ENCODE measurements at regions not wholly inside any gene's neighbourhood (a gene's known extent, or its start where the extent isn't known, plus 50 kb on each side); places are given as distances from the start of the nearest gene placed in this dataset.

DNA sequence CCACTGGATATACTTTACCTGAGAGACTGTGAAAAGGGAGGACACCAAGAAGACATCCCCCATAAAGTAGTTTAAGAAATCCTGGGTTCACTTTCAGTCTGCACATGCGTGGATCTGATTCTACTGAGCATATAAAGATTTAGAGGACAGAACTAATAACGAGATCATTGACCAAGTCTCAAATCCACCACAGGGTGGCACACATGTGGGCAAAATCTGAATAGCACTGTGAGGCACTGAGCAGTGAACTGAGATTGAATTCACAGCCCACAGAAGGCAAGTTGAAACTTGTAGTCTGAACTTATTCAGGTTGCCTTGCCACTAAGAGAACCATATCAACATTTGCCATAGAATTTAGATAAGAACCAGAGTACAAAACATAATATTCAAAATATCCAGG is 818.6 kb downstream of the GRID1 start:
- Histone ChIP-seq H3K4me1 (no peaks in the 10 kb centered on the region), H3K27me3 (no peaks in the 10 kb centered on the region), H3K36me3 (no peaks in the 10 kb centered on the region), H3K27ac (no peak overlapping the region), H3K9me3 (no peaks in the 10 kb centered on the region), H3K4me3 (no peak overlapping the region)
- in situ Hi-C loops (cut with MboI; ENCODE audit: low pct_ligation_motif_present in 1 of 4, low pct_unique_long_range_greater_than_20kb in 1 of 4, low sequenced_read_pairs in 3 of 4) = loop anchor here in 1 of 4 donors (25.0 kb wide), 1 partner anchor 814 kb away; the partner anchor contains the start of gene GRID1
- intact Hi-C loops (cut with DNase I; ENCODE audit: low total_unique reads) = no loop called here
- DNase-seq = peak; percentile 32
- TF ChIP-seq, protein P1, sequence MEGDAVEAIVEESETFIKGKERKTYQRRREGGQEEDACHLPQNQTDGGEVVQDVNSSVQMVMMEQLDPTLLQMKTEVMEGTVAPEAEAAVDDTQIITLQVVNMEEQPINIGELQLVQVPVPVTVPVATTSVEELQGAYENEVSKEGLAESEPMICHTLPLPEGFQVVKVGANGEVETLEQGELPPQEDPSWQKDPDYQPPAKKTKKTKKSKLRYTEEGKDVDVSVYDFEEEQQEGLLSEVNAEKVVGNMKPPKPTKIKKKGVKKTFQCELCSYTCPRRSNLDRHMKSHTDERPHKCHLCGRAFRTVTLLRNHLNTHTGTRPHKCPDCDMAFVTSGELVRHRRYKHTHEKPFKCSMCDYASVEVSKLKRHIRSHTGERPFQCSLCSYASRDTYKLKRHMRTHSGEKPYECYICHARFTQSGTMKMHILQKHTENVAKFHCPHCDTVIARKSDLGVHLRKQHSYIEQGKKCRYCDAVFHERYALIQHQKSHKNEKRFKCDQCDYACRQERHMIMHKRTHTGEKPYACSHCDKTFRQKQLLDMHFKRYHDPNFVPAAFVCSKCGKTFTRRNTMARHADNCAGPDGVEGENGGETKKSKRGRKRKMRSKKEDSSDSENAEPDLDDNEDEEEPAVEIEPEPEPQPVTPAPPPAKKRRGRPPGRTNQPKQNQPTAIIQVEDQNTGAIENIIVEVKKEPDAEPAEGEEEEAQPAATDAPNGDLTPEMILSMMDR (IDR thresholded peaks at IDR 0.05) = peak; percentile 18 to 53 (median 47)
- TF ChIP-seq POLR2AphosphoS5 (IDR thresholded peaks at IDR 0.05) = no peak
- TF ChIP-seq POLR2A (IDR thresholded peaks at IDR 0.05) = no peak
- 17 to 21% methylated on average over 2 of the region's 2 CpGs for WGBS, 2 donors (ENCODE audit: low coverage in 1 of 2)

Small RNAs in the stretch of these regions (small RNA-seq; reads per million reads assigned to genes)
- gene RNU6-325P = 0 reads per million in 4 donors

Data from transverse colon (tissue), 4 donors.